ENCODE measurements at regions not wholly inside any gene's neighbourhood (a gene's known extent, or its start where the extent isn't known, plus 50 kb on each side); places are given as distances from the start of the nearest gene placed in this dataset.

DNA sequence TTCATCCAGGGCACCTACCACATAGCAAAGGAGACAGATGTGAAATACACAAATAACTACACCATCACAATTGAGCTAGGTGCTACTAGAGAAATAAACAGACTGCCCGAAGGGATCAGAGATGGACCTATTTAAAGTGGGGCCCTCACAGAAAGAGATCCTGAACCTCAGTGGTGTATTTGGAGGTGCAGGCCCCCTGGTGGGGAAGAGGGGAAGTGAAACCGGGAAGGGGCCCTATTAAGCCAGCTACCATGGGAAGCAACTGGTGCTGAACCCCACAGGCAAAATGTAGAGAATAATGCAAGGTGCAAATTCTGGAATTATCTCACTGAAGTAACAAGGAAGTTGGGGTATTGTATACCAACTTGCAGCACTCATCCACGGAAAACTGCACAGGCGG lies 78.6 kb upstream of the FAM9A start:
- TF ChIP-seq, protein P1, sequence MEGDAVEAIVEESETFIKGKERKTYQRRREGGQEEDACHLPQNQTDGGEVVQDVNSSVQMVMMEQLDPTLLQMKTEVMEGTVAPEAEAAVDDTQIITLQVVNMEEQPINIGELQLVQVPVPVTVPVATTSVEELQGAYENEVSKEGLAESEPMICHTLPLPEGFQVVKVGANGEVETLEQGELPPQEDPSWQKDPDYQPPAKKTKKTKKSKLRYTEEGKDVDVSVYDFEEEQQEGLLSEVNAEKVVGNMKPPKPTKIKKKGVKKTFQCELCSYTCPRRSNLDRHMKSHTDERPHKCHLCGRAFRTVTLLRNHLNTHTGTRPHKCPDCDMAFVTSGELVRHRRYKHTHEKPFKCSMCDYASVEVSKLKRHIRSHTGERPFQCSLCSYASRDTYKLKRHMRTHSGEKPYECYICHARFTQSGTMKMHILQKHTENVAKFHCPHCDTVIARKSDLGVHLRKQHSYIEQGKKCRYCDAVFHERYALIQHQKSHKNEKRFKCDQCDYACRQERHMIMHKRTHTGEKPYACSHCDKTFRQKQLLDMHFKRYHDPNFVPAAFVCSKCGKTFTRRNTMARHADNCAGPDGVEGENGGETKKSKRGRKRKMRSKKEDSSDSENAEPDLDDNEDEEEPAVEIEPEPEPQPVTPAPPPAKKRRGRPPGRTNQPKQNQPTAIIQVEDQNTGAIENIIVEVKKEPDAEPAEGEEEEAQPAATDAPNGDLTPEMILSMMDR (conservative IDR thresholded peaks at IDR 0.05 in 1 of 2, IDR thresholded peaks at IDR 0.05 in 1 of 2; ENCODE audit: low read depth in 1 of 2, low read length in 2 of 2): peak; percentile 46 to 69
- no peak for TF ChIP-seq EZH2 (IDR thresholded peaks at IDR 0.05; ENCODE audit: low read length, missing control alignments)

Measured in fibroblast of lung (primary cell).